ENCODE measurements at regions not wholly inside any gene's neighbourhood (a gene's known extent, or its start where the extent isn't known, plus 50 kb on each side); places are given as distances from the start of the nearest gene placed in this dataset.

DNA sequence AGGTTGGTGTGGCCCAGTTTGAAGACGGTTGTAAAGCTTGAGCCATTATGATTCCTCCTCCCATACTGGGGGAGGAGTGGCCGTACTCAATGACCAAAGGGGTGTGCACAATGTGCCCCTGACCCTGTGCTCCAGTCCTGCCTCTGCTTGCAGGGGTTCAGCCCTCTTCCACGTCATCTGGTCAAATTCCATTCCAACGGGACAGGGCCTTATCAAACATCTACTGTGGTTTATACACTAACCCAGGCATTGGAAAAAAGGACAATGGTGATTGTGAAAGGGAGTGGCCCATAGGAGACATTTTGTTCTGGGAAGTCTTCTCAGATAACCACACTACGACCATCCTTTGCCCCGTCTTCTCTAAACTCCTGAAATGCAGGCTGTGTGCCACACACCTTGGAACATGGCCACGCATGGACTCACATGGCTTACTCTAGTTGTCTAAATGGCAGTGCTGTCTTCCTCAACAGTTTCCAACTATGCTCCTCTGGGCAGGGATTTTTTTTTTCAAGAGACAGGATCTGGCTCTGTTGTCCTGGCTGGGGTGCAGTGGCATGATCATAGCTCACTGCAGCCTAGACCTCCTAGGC, 103.0 kb downstream of the JCAD start:
- TF ChIP-seq, protein P1, sequence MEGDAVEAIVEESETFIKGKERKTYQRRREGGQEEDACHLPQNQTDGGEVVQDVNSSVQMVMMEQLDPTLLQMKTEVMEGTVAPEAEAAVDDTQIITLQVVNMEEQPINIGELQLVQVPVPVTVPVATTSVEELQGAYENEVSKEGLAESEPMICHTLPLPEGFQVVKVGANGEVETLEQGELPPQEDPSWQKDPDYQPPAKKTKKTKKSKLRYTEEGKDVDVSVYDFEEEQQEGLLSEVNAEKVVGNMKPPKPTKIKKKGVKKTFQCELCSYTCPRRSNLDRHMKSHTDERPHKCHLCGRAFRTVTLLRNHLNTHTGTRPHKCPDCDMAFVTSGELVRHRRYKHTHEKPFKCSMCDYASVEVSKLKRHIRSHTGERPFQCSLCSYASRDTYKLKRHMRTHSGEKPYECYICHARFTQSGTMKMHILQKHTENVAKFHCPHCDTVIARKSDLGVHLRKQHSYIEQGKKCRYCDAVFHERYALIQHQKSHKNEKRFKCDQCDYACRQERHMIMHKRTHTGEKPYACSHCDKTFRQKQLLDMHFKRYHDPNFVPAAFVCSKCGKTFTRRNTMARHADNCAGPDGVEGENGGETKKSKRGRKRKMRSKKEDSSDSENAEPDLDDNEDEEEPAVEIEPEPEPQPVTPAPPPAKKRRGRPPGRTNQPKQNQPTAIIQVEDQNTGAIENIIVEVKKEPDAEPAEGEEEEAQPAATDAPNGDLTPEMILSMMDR (IDR thresholded peaks at IDR 0.05) = no peak
- TF ChIP-seq POLR2A (IDR thresholded peaks at IDR 0.05) = no peak

All from adrenal gland (tissue), 5 donors.